ENCODE measurements at regions not wholly inside any gene's neighbourhood (a gene's known extent, or its start where the extent isn't known, plus 50 kb on each side); places are given as distances from the start of the nearest gene placed in this dataset.

DNA sequence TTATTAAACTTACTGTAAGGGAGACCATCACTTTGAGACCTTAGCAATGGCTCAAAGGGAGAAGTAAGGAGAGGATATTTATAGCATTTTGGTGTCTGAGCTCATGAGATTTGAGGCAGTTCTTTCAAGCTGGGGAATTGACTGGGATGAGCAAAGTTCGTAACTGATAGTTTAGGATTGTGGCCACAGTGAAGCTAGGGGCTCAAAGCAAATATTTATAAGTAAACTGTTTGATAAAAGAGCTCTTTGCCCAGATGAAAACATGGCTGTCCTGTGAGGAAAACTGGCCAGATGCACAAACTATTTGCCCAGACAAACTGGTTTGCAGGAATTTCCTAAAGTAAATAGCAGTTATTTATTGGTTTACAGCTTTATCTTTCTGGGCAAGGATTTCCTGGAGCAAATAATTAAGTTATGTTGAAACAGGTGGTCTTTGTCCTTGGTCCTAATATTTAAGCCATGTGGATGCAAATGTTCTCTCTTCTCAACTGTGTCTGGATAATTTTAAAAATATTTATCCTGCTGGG is 59.7 kb upstream of the TMTC4 start (continued):
- TF ChIP-seq, protein P1, sequence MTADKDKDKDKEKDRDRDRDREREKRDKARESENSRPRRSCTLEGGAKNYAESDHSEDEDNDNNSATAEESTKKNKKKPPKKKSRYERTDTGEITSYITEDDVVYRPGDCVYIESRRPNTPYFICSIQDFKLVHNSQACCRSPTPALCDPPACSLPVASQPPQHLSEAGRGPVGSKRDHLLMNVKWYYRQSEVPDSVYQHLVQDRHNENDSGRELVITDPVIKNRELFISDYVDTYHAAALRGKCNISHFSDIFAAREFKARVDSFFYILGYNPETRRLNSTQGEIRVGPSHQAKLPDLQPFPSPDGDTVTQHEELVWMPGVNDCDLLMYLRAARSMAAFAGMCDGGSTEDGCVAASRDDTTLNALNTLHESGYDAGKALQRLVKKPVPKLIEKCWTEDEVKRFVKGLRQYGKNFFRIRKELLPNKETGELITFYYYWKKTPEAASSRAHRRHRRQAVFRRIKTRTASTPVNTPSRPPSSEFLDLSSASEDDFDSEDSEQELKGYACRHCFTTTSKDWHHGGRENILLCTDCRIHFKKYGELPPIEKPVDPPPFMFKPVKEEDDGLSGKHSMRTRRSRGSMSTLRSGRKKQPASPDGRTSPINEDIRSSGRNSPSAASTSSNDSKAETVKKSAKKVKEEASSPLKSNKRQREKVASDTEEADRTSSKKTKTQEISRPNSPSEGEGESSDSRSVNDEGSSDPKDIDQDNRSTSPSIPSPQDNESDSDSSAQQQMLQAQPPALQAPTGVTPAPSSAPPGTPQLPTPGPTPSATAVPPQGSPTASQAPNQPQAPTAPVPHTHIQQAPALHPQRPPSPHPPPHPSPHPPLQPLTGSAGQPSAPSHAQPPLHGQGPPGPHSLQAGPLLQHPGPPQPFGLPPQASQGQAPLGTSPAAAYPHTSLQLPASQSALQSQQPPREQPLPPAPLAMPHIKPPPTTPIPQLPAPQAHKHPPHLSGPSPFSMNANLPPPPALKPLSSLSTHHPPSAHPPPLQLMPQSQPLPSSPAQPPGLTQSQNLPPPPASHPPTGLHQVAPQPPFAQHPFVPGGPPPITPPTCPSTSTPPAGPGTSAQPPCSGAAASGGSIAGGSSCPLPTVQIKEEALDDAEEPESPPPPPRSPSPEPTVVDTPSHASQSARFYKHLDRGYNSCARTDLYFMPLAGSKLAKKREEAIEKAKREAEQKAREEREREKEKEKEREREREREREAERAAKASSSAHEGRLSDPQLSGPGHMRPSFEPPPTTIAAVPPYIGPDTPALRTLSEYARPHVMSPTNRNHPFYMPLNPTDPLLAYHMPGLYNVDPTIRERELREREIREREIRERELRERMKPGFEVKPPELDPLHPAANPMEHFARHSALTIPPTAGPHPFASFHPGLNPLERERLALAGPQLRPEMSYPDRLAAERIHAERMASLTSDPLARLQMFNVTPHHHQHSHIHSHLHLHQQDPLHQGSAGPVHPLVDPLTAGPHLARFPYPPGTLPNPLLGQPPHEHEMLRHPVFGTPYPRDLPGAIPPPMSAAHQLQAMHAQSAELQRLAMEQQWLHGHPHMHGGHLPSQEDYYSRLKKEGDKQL (CRISPR knock-in tag; IDR thresholded peaks at IDR 0.05; ENCODE audit: borderline replicate concordance) = no peak
- no peak for TF ChIP-seq HMGN3 (IDR thresholded peaks at IDR 0.05; ENCODE audit: borderline replicate concordance, extremely low read depth, insufficient read length, low read depth, low read length)
- no peak for TF ChIP-seq ZNF57 (CRISPR knock-in tag; IDR thresholded peaks at IDR 0.05)
- no peak for TF ChIP-seq ZNF717 (CRISPR knock-in tag; IDR thresholded peaks at IDR 0.05)

DNA sequence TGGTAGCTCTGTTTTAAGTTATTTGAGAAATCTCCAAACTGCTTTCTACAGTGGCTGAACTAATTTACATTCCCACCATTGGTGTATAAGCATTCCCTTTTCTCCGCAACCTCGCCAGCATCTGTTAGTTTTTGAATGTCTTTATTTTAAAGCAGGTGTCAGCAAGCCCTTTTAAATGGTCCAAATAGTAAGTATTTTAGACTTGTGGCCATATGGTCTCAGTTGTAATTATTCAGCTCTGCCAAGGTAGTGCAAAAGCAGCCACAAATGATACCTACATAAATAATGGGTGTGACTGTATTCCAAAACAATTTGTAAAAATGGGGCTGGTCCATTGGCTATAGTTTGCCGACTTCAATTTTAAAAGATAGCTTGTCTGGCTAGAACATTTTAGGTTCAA is 58.7 kb upstream of the TMTC4 start:
- WGBS (ENCODE audit: insufficient coverage, low coverage, missing lambda C conversion rate) = 3% methylated on average over 3 of the region's 3 CpGs
- Histone ChIP-seq H3K27ac (ENCODE audit: extremely low read depth, low read depth, low read length) (no peak overlapping the region), H3K4me2 (ENCODE audit: insufficient read depth, low read length) (no peak overlapping the region), H3K36me3 (ENCODE audit: control insufficient read depth, insufficient read depth, low read length) (no peaks in the 10 kb centered on the region), H3K9me3 (replicated peaks; ENCODE audit: control insufficient read depth, insufficient read depth, low read depth, low read length) (no peaks in the 10 kb centered on the region), H3K27me3 (ENCODE audit: control insufficient read depth in 2 of 2, insufficient read depth in 2 of 2, low read length in 2 of 2) (no peaks in the 10 kb centered on the region; a peak in 1 of 5 replicates), H2AFZ (ENCODE audit: low read depth, low read length) (no peak overlapping the region), H3K4me1 (replicated peaks in 1 of 2; ENCODE audit: control insufficient read depth in 2 of 2, insufficient read depth in 2 of 2, low read length in 2 of 2) (no peaks in the 10 kb centered on the region), H3K4me3 (no peak overlapping the region), H3K79me2 (ENCODE audit: control insufficient read depth, insufficient read depth, low read length) (no peaks in the 10 kb centered on the region), H3K9ac (ENCODE audit: insufficient read depth in 1 of 2, low read depth in 2 of 2, low read length in 2 of 2) (no peak overlapping the region), H4K20me1 (replicated peaks; ENCODE audit: control insufficient read depth, insufficient read depth, low read length) (no peaks in the 10 kb centered on the region), H3K9me1 (ENCODE audit: control insufficient read depth, insufficient read depth, low read length) (no peaks in the 10 kb centered on the region)
- ChIA-PET CTCF (ENCODE audit: low intra/inter-chr PET ratio) (no interaction called here), POLR2A (no interaction called here)
- DNase-seq (ENCODE audit: extremely low read depth in 1 of 4, low spot score in 3 of 4) (no peak), ATAC-seq (no peak), FAIRE-seq (no peak)
- no peak for TF ChIP-seq ZNF146 (CRISPR knock-in tag; IDR thresholded peaks at IDR 0.05; ENCODE audit: unreplicated experiment)
- no peak for TF ChIP-seq NCOA4 (IDR thresholded peaks at IDR 0.05; ENCODE audit: partially characterized antibody)
- no peak for TF ChIP-seq FIP1L1 (IDR thresholded peaks at IDR 0.05; ENCODE audit: low read depth, low read length, poor library complexity, severe bottlenecking)
- TF ChIP-seq ZNF79 (CRISPR knock-in tag; IDR thresholded peaks at IDR 0.05; ENCODE audit: low read depth) = no peak
- TF ChIP-seq SNRNP70 (optimal IDR thresholded peaks at IDR 0.05; ENCODE audit: low read depth, low read length) = no peak
- TF ChIP-seq, protein P2, sequence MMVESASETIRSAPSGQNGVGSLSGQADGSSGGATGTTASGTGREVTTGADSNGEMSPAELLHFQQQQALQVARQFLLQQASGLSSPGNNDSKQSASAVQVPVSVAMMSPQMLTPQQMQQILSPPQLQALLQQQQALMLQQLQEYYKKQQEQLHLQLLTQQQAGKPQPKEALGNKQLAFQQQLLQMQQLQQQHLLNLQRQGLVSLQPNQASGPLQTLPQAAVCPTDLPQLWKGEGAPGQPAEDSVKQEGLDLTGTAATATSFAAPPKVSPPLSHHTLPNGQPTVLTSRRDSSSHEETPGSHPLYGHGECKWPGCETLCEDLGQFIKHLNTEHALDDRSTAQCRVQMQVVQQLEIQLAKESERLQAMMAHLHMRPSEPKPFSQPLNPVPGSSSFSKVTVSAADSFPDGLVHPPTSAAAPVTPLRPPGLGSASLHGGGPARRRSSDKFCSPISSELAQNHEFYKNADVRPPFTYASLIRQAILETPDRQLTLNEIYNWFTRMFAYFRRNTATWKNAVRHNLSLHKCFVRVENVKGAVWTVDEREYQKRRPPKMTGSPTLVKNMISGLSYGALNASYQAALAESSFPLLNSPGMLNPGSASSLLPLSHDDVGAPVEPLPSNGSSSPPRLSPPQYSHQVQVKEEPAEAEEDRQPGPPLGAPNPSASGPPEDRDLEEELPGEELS (CRISPR knock-in tag; IDR thresholded peaks at IDR 0.05; ENCODE audit: borderline replicate concordance) = no peak
- no peak for TF ChIP-seq ETS2 (tag; IDR thresholded peaks at IDR 0.05; ENCODE audit: borderline replicate concordance, poor library complexity, severe bottlenecking)
- TF ChIP-seq, protein P3, sequence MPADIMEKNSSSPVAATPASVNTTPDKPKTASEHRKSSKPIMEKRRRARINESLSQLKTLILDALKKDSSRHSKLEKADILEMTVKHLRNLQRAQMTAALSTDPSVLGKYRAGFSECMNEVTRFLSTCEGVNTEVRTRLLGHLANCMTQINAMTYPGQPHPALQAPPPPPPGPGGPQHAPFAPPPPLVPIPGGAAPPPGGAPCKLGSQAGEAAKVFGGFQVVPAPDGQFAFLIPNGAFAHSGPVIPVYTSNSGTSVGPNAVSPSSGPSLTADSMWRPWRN (IDR thresholded peaks at IDR 0.05; ENCODE audit: low read depth) = no peak
- intact Hi-C loops (cut with micrococcal nuclease) (no loop called here), in situ Hi-C loops (cut with MboI) (no loop called here)
- BruUV-seq (replicated peaks) = no TSS peak
